Smooth muscle cell (in vitro differentiated cells): ENCODE measurements at regions not wholly inside any gene's neighbourhood (a gene's known extent, or its start where the extent isn't known, plus 50 kb on each side); places are given as distances from the start of the nearest gene placed in this dataset.
A peak's percentile ranks its signal among the peaks of the same experiment; 100 is the strongest.

Source experiments
- DNase-seq: peaks from one replicate; lab custom pipeline; 2025; ENCODE audit not compliant: unreplicated experiment; lab: John Stamatoyannopoulos, UW
- H2AFZ ChIP-seq: fragments of 200-600 bp; sonication (generic); 2 replicates; pipeline ENCODE4 v1.6.0; 2016; ENCODE audit warnings: antibody characterized with exemption, low read depth, mild to moderate bottlenecking
- H3F3A ChIP-seq: fragments of 200-600 bp; sonication (generic); 2 replicates; pipeline ENCODE4 v1.6.0; 2017; ENCODE audit warnings: antibody characterized with exemption, low read depth
- H3K27ac ChIP-seq: fragments of 200-600 bp; sonication (generic); 2 replicates; pipeline ENCODE4 v1.5.1; 2016; ENCODE audit warnings: low read depth, mild to moderate bottlenecking
- H3K27me3 ChIP-seq: fragments of 200-600 bp; sonication (generic); 2 replicates; pipeline ENCODE4 v1.6.1; 2016; ENCODE audit warnings: low read depth, mild to moderate bottlenecking
- H3K36me3 ChIP-seq: fragments of 200-600 bp; sonication (generic); 2 replicates; pipeline ENCODE4 v1.5.1; 2016; ENCODE audit warnings: low read depth
- H3K4me1 ChIP-seq: fragments of 200-600 bp; sonication (generic); 2 replicates; pipeline ENCODE4 v1.5.1; 2016; ENCODE audit warnings: low read depth
- H3K4me2 ChIP-seq: fragments of 200-600 bp; sonication (generic); 2 replicates; pipeline ENCODE4 v1.6.0; 2016; ENCODE audit warnings: mild to moderate bottlenecking
- H3K4me3 ChIP-seq: fragments of 200-600 bp; sonication (generic); 2 replicates; pipeline ENCODE4 v1.5.1; 2016; ENCODE audit warnings: mild to moderate bottlenecking
- H3K79me2 ChIP-seq: fragments of 200-600 bp; sonication (generic); 2 replicates; pipeline ENCODE4 v1.6.0; 2016; ENCODE audit warnings: low read depth, mild to moderate bottlenecking
- H3K9ac ChIP-seq: fragments of 200-600 bp; sonication (generic); 2 replicates; pipeline ENCODE4 v1.6.0; 2016; ENCODE audit warnings: low read depth
- H3K9me3 ChIP-seq: fragments of 200-600 bp; sonication (generic); replicated peaks from 2 replicates; pipeline ENCODE4 v1.5.1; 2016; ENCODE audit warnings: low read depth
- H4K20me1 ChIP-seq: fragments of 200-600 bp; sonication (generic); 2 replicates; pipeline ENCODE4 v1.6.0; 2016; ENCODE audit warnings: low read depth
- WGBS: methylation state at CpG from one replicate; pipeline ENCODE4 v1.1.7; 2016; ENCODE audit warnings: low lambda C conversion rate; 5-methylcytosine and 5-hydroxymethylcytosine counted together
- TF ChIP-seq, protein P1 (sequence below): fragments of 200-600 bp; sonication (generic); IDR thresholded peaks from 2 replicates; pipeline ENCODE4 v1.5.1; 2017; ENCODE audit warnings: borderline replicate concordance, mild to moderate bottlenecking, antibody characterized with exemption; ENCODE audit not compliant: insufficient read depth, poor library complexity, severe bottlenecking

GRCh38 chr1:84078108-84078841, 65.8 kb upstream of the PRKACB start:
- Histone ChIP-seq H2AFZ (peak overlapping the region; percentile 93), H3K9ac (peak overlapping the region; percentile 80), H3F3A (no peaks in the 10 kb centered on the region), H3K27ac (peak overlapping the region; percentile 87), H3K79me2 (peaks cover 63% of the 10 kb centered on the region), H3K4me1 (peaks cover 30% of the 10 kb centered on the region), H4K20me1 (peaks cover 24% of the 10 kb centered on the region), H3K4me2 (peak overlapping the region; percentile 89), H3K27me3 (no peaks in the 10 kb centered on the region), H3K36me3 (no peaks in the 10 kb centered on the region), H3K9me3 (no peaks in the 10 kb centered on the region), H3K4me3 (peak overlapping the region; percentile 93)
- under 1% methylated on average over 56 of the region's 61 CpGs for WGBS
- no peak for DNase-seq
- TF ChIP-seq, protein P1, sequence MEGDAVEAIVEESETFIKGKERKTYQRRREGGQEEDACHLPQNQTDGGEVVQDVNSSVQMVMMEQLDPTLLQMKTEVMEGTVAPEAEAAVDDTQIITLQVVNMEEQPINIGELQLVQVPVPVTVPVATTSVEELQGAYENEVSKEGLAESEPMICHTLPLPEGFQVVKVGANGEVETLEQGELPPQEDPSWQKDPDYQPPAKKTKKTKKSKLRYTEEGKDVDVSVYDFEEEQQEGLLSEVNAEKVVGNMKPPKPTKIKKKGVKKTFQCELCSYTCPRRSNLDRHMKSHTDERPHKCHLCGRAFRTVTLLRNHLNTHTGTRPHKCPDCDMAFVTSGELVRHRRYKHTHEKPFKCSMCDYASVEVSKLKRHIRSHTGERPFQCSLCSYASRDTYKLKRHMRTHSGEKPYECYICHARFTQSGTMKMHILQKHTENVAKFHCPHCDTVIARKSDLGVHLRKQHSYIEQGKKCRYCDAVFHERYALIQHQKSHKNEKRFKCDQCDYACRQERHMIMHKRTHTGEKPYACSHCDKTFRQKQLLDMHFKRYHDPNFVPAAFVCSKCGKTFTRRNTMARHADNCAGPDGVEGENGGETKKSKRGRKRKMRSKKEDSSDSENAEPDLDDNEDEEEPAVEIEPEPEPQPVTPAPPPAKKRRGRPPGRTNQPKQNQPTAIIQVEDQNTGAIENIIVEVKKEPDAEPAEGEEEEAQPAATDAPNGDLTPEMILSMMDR: no peak

DNA sequence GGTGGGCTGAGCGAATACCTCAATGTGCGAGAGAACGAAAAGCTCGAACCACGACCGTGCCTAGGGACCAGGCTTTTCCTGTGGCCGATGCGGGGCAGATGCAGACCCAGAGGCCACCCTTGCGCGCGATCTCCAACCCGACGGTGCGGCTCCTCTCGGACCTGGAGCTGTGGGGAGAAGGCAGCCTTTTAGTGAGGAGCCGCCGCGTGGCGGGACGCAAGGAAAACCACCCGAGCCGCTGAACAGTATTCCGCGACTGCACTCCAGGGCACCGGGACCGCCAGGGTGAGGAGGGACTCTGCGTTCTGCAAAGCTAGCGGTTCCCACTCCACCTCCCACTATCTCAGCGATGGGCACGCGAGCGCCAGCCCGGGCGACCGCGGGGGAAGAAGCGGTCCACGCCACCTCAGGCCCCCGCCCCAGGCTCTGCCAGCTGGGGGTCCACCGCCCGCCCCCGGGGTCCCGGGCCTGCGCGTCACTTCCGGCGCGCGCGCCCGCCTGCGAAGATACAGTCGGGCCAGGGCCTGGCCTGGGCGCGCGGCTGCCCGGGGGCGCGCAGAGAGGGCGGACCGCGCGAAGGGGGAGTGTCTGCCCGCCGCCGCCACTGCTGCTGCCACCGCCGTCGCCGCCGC, 66.5 kb upstream of the PRKACB start:
- DNase-seq: peak; percentile 59
- Histone ChIP-seq H3K4me3 (peak overlapping the region; percentile 93), H3K4me1 (peaks cover 30% of the 10 kb centered on the region), H4K20me1 (peaks cover 23% of the 10 kb centered on the region), H3F3A (no peaks in the 10 kb centered on the region), H3K4me2 (peak overlapping the region; percentile 89), H3K27ac (peak overlapping the region; percentile 87), H3K9ac (peak overlapping the region; percentile 80), H3K36me3 (no peaks in the 10 kb centered on the region), H3K27me3 (no peaks in the 10 kb centered on the region), H3K79me2 (peaks cover 56% of the 10 kb centered on the region), H2AFZ (peak overlapping the region; percentile 93), H3K9me3 (no peaks in the 10 kb centered on the region)
- WGBS: 1% methylated on average over 53 of the region's 71 CpGs
- TF ChIP-seq, protein P1: no peak

- no peak overlapping the region for H2AFZ ChIP-seq
- no peaks in the 10 kb centered on the region for H3K36me3 ChIP-seq
- H4K20me1 ChIP-seq: no peaks in the 10 kb centered on the region
- H3K79me2 ChIP-seq: peaks cover 13% of the 10 kb centered on the region
- H3F3A ChIP-seq: no peaks in the 10 kb centered on the region
- peaks cover 18% of the 10 kb centered on the region for H3K4me1 ChIP-seq
- DNase-seq: no peak
- H3K27ac ChIP-seq: no peak overlapping the region
- no peak overlapping the region for H3K4me2 ChIP-seq
- H3K9me3 ChIP-seq: no peaks in the 10 kb centered on the region
- no peak overlapping the region for H3K9ac ChIP-seq
- TF ChIP-seq, protein P1: no peak
- H3K4me3 ChIP-seq: no peak overlapping the region
- WGBS: 75% methylated on average over 3 of the region's 3 CpGs
- no peaks in the 10 kb centered on the region for H3K27me3 ChIP-seq
These were observed 70.8 kb upstream of the PRKACB start for GRCh38 chr1:84073266-84073665.
